Karpas-422 (cell line): ENCODE measurements at regions not wholly inside any gene's neighbourhood (a gene's known extent, or its start where the extent isn't known, plus 50 kb on each side); places are given as distances from the start of the nearest gene placed in this dataset.

Source experiments
- DNase-seq: peaks from one replicate; pipeline ENCODE4 v3.0.0-alpha.2; 2015
- H2AFZ ChIP-seq: fragments of 200-600 bp; sonication (generic); 2 replicates; pipeline ENCODE4 v1.6.1; 2014; ENCODE audit warnings: antibody characterized with exemption, low read length, mixed read lengths
- H3K27ac ChIP-seq: fragments of 200-600 bp; sonication (generic); 2 replicates; pipeline ENCODE4 v1.5.1; 2014; ENCODE audit warnings: mild to moderate bottlenecking, low read length, moderate library complexity
- H3K27me3 ChIP-seq: fragments of 200-600 bp; sonication (generic); 2 replicates; pipeline ENCODE4 v1.6.1; 2014; ENCODE audit warnings: low read length, mixed read lengths
- H3K36me3 ChIP-seq: fragments of 200-600 bp; sonication (generic); 2 replicates; pipeline ENCODE4 v1.6.1; 2014; ENCODE audit warnings: low read length, mixed read lengths; ENCODE audit not compliant: insufficient read depth
- H3K4me1 ChIP-seq: fragments of 200-600 bp; sonication (generic); 2 replicates; pipeline ENCODE4 v1.6.1; 2014; ENCODE audit warnings: mild to moderate bottlenecking, low read length, mixed read lengths
- H3K4me2 ChIP-seq: fragments of 200-600 bp; sonication (generic); 2 replicates; pipeline ENCODE4 v1.6.1; 2014; ENCODE audit warnings: low read length, low read depth, mild to moderate bottlenecking; ENCODE audit not compliant: poor library complexity, severe bottlenecking
- H3K4me3 ChIP-seq: fragments of 200-600 bp; sonication (generic); 2 replicates; pipeline ENCODE4 v1.5.1; 2014; ENCODE audit warnings: mild to moderate bottlenecking, antibody characterized with exemption, low read length, mixed read lengths
- H3K79me2 ChIP-seq: fragments of 200-600 bp; sonication (generic); 2 replicates; pipeline ENCODE4 v1.6.1; 2014; ENCODE audit warnings: mild to moderate bottlenecking, low read length, mixed read lengths
- H3K9ac ChIP-seq: fragments of 200-600 bp; sonication (generic); 2 replicates; pipeline ENCODE4 v1.6.0; 2014; ENCODE audit warnings: low read length
- H3K9me2 ChIP-seq: fragments of 200-600 bp; sonication (generic), shearing (Covaris generic); replicated peaks from 2 replicates; pipeline ENCODE4 v1.6.0; 2014; ENCODE audit warnings: mild to moderate bottlenecking, low read length, moderate library complexity; ENCODE audit not compliant: insufficient read depth
- H3K9me3 ChIP-seq: fragments of 300-700, 200-600 bp; sonication (generic); 2 replicates; pipeline ENCODE4 v1.6.1; 2014; ENCODE audit warnings: low read length, mixed read lengths
- H4K20me1 ChIP-seq: fragments of 200-600 bp; sonication (generic); 2 replicates; pipeline ENCODE4 v1.6.1; 2014; ENCODE audit warnings: mild to moderate bottlenecking, antibody characterized with exemption, low read length, low read depth; ENCODE audit not compliant: insufficient read depth

- no peaks in the 10 kb centered on the region for H3K79me2 ChIP-seq
- DNase-seq, result no peak
- H2AFZ ChIP-seq, result no peak overlapping the region
- no peaks in the 10 kb centered on the region for H4K20me1 ChIP-seq
- no peaks in the 10 kb centered on the region for H3K9me2 ChIP-seq
- no peak overlapping the region for H3K4me2 ChIP-seq
- H3K27ac ChIP-seq, result no peak overlapping the region
- H3K27me3 ChIP-seq, result no peaks in the 10 kb centered on the region
- H3K36me3 ChIP-seq, result no peaks in the 10 kb centered on the region
- H3K4me1 ChIP-seq, result peaks cover 3% of the 10 kb centered on the region
- no peak overlapping the region for H3K9ac ChIP-seq
- no peaks in the 10 kb centered on the region for H3K9me3 ChIP-seq
- H3K4me3 ChIP-seq, result no peak overlapping the region
These were observed 50.4 kb upstream of the GGTA1 start for GRCh38 chr9:121550041-121550440.

GRCh38 chr9:121550569-121551512 lies 51.2 kb upstream of the GGTA1 start:
- Histone ChIP-seq H3K79me2 (no peaks in the 10 kb centered on the region), H3K36me3 (no peaks in the 10 kb centered on the region), H3K4me3 (no peak overlapping the region), H3K27me3 (no peaks in the 10 kb centered on the region), H3K27ac (no peak overlapping the region), H3K4me1 (peaks cover 3% of the 10 kb centered on the region), H2AFZ (no peak overlapping the region), H3K9me2 (no peaks in the 10 kb centered on the region), H3K9ac (no peak overlapping the region), H4K20me1 (no peaks in the 10 kb centered on the region), H3K9me3 (no peaks in the 10 kb centered on the region), H3K4me2 (peak overlapping the region; percentile 40)
- peak; percentile 86 for DNase-seq

- no peaks in the 10 kb centered on the region for H3K9me3 ChIP-seq
- DNase-seq, result no peak
These were observed 52.5 kb upstream of the GGTA1 start for GRCh38 chr9:121551985-121552753.

GRCh38 chr9:121556082-121556481 lies 56.4 kb upstream of the GGTA1 start:
- Histone ChIP-seq H3K27me3 (no peaks in the 10 kb centered on the region), H4K20me1 (no peaks in the 10 kb centered on the region), H3K36me3 (no peaks in the 10 kb centered on the region), H3K4me1 (peaks cover 9% of the 10 kb centered on the region), H3K9me3 (no peaks in the 10 kb centered on the region), H3K9ac (no peak overlapping the region), H3K4me2 (no peak overlapping the region), H3K79me2 (no peaks in the 10 kb centered on the region), H2AFZ (no peak overlapping the region), H3K4me3 (no peak overlapping the region), H3K27ac (no peak overlapping the region), H3K9me2 (no peaks in the 10 kb centered on the region)
- DNase-seq, result no peak

More at GRCh38 chr9:121551985-121552753, 52.5 kb upstream of the GGTA1 start:
- peaks cover 3% of the 10 kb centered on the region for H3K4me1 ChIP-seq
- no peaks in the 10 kb centered on the region for H3K27me3 ChIP-seq
- no peak overlapping the region for H3K9ac ChIP-seq
- no peak overlapping the region for H3K4me2 ChIP-seq
- no peak overlapping the region for H3K27ac ChIP-seq
- no peak overlapping the region for H3K4me3 ChIP-seq
- no peaks in the 10 kb centered on the region for H3K9me2 ChIP-seq
- no peak overlapping the region for H2AFZ ChIP-seq
- no peaks in the 10 kb centered on the region for H4K20me1 ChIP-seq
- H3K36me3 ChIP-seq, result no peaks in the 10 kb centered on the region
- H3K79me2 ChIP-seq, result no peaks in the 10 kb centered on the region

GRCh38 chr9:121556580-121556979 lies 56.9 kb upstream of the GGTA1 start:
- Histone ChIP-seq H3K4me1 (peaks cover 9% of the 10 kb centered on the region), H3K36me3 (no peaks in the 10 kb centered on the region), H3K79me2 (no peaks in the 10 kb centered on the region), H4K20me1 (no peaks in the 10 kb centered on the region), H3K4me2 (no peak overlapping the region), H3K9me3 (no peaks in the 10 kb centered on the region), H3K4me3 (no peak overlapping the region), H3K9ac (no peak overlapping the region), H2AFZ (no peak overlapping the region), H3K27me3 (no peaks in the 10 kb centered on the region), H3K9me2 (no peaks in the 10 kb centered on the region), H3K27ac (no peak overlapping the region)
- no peak for DNase-seq

GRCh38 chr9:121557581-121558447 lies 58.2 kb upstream of the GGTA1 start:
- Histone ChIP-seq H2AFZ (no peak overlapping the region), H3K9ac (peak overlapping the region; percentile 35; the same call in 1 of the 2 replicates), H4K20me1 (no peaks in the 10 kb centered on the region), H3K27ac (no peak overlapping the region), H3K4me2 (no peak overlapping the region), H3K27me3 (no peaks in the 10 kb centered on the region), H3K9me3 (no peaks in the 10 kb centered on the region), H3K9me2 (no peaks in the 10 kb centered on the region), H3K36me3 (no peaks in the 10 kb centered on the region), H3K79me2 (no peaks in the 10 kb centered on the region), H3K4me3 (0 out of 2 replicates have a peak overlapping the region, but pooled peaks have one; percentile 13), H3K4me1 (peaks cover 9% of the 10 kb centered on the region)
- DNase-seq, result peak; percentile 67

- peaks cover 9% of the 10 kb centered on the region for H3K4me1 ChIP-seq
- no peak overlapping the region for H2AFZ ChIP-seq
- H3K9me2 ChIP-seq, result no peaks in the 10 kb centered on the region
- H3K4me3 ChIP-seq, result no peak overlapping the region
- H3K27ac ChIP-seq, result no peak overlapping the region
- no peak overlapping the region for H3K9ac ChIP-seq
- H3K79me2 ChIP-seq, result no peaks in the 10 kb centered on the region
- no peaks in the 10 kb centered on the region for H3K27me3 ChIP-seq
- no peak overlapping the region for H3K4me2 ChIP-seq
- DNase-seq, result no peak
- no peaks in the 10 kb centered on the region for H3K9me3 ChIP-seq
- no peaks in the 10 kb centered on the region for H3K36me3 ChIP-seq
- H4K20me1 ChIP-seq, result no peaks in the 10 kb centered on the region
These were observed 58.8 kb upstream of the GGTA1 start for GRCh38 chr9:121558473-121558872.
